Left forelimb (tissue), 1 donor: ENCODE measurements at regions not wholly inside any gene's neighbourhood (a gene's known extent, or its start where the extent isn't known, plus 50 kb on each side); places are given as distances from the start of the nearest gene placed in this dataset.
"Not testable (repeated sequence)": the region's sequence is repeated elsewhere in the genome, so short reads cannot be mapped to it uniquely, and the experiment has no call there.

Experiments
- DNase-seq: peaks from one replicate; pipeline ENCODE4 v3.0.0-alpha.2; 2018; ENCODE audit warnings: low spot score

GRCh38 chr13:87207280-87208003, 463.7 kb upstream of the SLITRK5 start:
- no peak for DNase-seq

GRCh38 chr13:87208636-87209035, 462.5 kb upstream of the SLITRK5 start:
- DNase-seq: no peak

GRCh38 chr13:87234981-87235380, 436.2 kb upstream of the SLITRK5 start:
- DNase-seq: no peak

- DNase-seq: no peak
Measured at GRCh38 chr13:87235621-87236020, 435.6 kb upstream of the SLITRK5 start.

GRCh38 chr13:87244256-87244890, 426.8 kb upstream of the SLITRK5 start:
- DNase-seq: no peak

GRCh38 chr13:87249847-87250246, 421.3 kb upstream of the SLITRK5 start:
- DNase-seq: not testable (repeated sequence)

- no peak for DNase-seq
Measured at GRCh38 chr13:87255394-87255793, 415.8 kb upstream of the SLITRK5 start.

GRCh38 chr13:87259479-87260083, 411.6 kb upstream of the SLITRK5 start:
- DNase-seq: no peak

- no peak for DNase-seq
Measured at GRCh38 chr13:87274209-87274819, 396.9 kb upstream of the SLITRK5 start.

- no peak for DNase-seq
Measured at GRCh38 chr13:87280139-87280538, 391.0 kb upstream of the SLITRK5 start.

GRCh38 chr13:87287721-87288120, 383.4 kb upstream of the SLITRK5 start:
- no peak for DNase-seq

GRCh38 chr13:87295636-87296035, 375.5 kb upstream of the SLITRK5 start:
- DNase-seq: no peak

- DNase-seq: no peak
Measured at GRCh38 chr13:87302034-87302433, 369.1 kb upstream of the SLITRK5 start.

- DNase-seq: no peak
Measured at GRCh38 chr13:87302931-87303330, 368.2 kb upstream of the SLITRK5 start.

- DNase-seq: no peak
Measured at GRCh38 chr13:87311165-87311564, 360.0 kb upstream of the SLITRK5 start.

GRCh38 chr13:87314822-87315221, 356.3 kb upstream of the SLITRK5 start:
- no peak for DNase-seq

GRCh38 chr13:87322386-87322785, 348.8 kb upstream of the SLITRK5 start:
- no peak for DNase-seq

GRCh38 chr13:87324558-87324957, 346.6 kb upstream of the SLITRK5 start:
- no peak for DNase-seq

GRCh38 chr13:87331178-87331577, 340.0 kb upstream of the SLITRK5 start:
- DNase-seq: peak; percentile 62

- DNase-seq: no peak
Measured at GRCh38 chr13:87333599-87333998, 337.6 kb upstream of the SLITRK5 start.

GRCh38 chr13:87334176-87334575, 337.0 kb upstream of the SLITRK5 start:
- DNase-seq: no peak

- DNase-seq: not testable (repeated sequence)
Measured at GRCh38 chr13:87336346-87336889, 334.8 kb upstream of the SLITRK5 start.

- no peak for DNase-seq
Measured at GRCh38 chr13:87344176-87344575, 327.0 kb upstream of the SLITRK5 start.
